T47D (cell line): ENCODE measurements at regions not wholly inside any gene's neighbourhood (a gene's known extent, or its start where the extent isn't known, plus 50 kb on each side); places are given as distances from the start of the nearest gene placed in this dataset.
"Not testable (repeated sequence)": the region's sequence is repeated elsewhere in the genome, so short reads cannot be mapped to it uniquely, and the experiment has no call there.

ENCODE experiments used
- DNase-seq, 2 experiments: peaks; one replicate each; pipeline versions ENCODE4 v3.0.0 to v3.0.0-alpha.2; 2011 to 2012; ENCODE audit warnings: low read depth in 1 of 2, low spot score in 1 of 2
- JUND ChIP-seq: IDR thresholded peaks from 2 replicates; pipeline ENCODE4 v1.6.1; 2012; ENCODE audit warnings: low read depth
- in situ Hi-C: cut with HindIII; loops from 2 replicates; pipeline ENCODE4 v1.10.0; 2016; ENCODE audit warnings: low sequenced_read_pairs, low pct_unique_long_range_greater_than_20kb

GRCh38 chr5:28399211-28399610 lies 1360.8 kb upstream of the CDH9 start:
- no peak for TF ChIP-seq JUND
- in situ Hi-C loops: no loop called here
- no peak for DNase-seq

- DNase-seq: no peak
- no peak for TF ChIP-seq JUND
- in situ Hi-C loops: no loop called here
Observed at GRCh38 chr5:28398185-28398584, 1359.8 kb upstream of the CDH9 start.

GRCh38 chr5:28397502-28397941 lies 1359.1 kb upstream of the CDH9 start:
- in situ Hi-C loops: no loop called here
- peak; percentile 40 to 72 for DNase-seq
- TF ChIP-seq JUND: peak; percentile 86

- TF ChIP-seq JUND: no peak
- no peak for DNase-seq
- in situ Hi-C loops: no loop called here
Observed at GRCh38 chr5:28391277-28391676, 1352.9 kb upstream of the CDH9 start.

- in situ Hi-C loops: no loop called here
- TF ChIP-seq JUND: no peak
- DNase-seq: no peak
Observed at GRCh38 chr5:28390341-28390740, 1352.0 kb upstream of the CDH9 start.

GRCh38 chr5:28389727-28390126 lies 1351.3 kb upstream of the CDH9 start:
- DNase-seq, in situ Hi-C loops: not testable (repeated sequence)

- in situ Hi-C loops: no loop called here
- TF ChIP-seq JUND: no peak
- no peak for DNase-seq
Observed at GRCh38 chr5:28388428-28388827, 1350.0 kb upstream of the CDH9 start.

GRCh38 chr5:28386712-28387111 lies 1348.3 kb upstream of the CDH9 start:
- DNase-seq: no peak
- no peak for TF ChIP-seq JUND
- in situ Hi-C loops: no loop called here

GRCh38 chr5:28380167-28380566 lies 1341.8 kb upstream of the CDH9 start:
- in situ Hi-C loops: no loop called here
- no peak for DNase-seq
- TF ChIP-seq JUND: no peak

GRCh38 chr5:28374492-28374967 lies 1336.1 kb upstream of the CDH9 start:
- DNase-seq: peak in 1 of 2 experiments; percentile 29
- in situ Hi-C loops: no loop called here
- TF ChIP-seq JUND: no peak

GRCh38 chr5:28370896-28371295 lies 1332.5 kb upstream of the CDH9 start:
- no peak for TF ChIP-seq JUND
- DNase-seq: no peak
- in situ Hi-C loops: no loop called here

- no peak for TF ChIP-seq JUND
Observed at GRCh38 chr5:28369418-28369817, 1331.0 kb upstream of the CDH9 start.

GRCh38 chr5:28355831-28356230 lies 1317.4 kb upstream of the CDH9 start:
- in situ Hi-C loops: no loop called here
- TF ChIP-seq JUND: no peak
- DNase-seq: no peak

More at GRCh38 chr5:28369418-28369817, 1331.0 kb upstream of the CDH9 start:
- in situ Hi-C loops: no loop called here
- no peak for DNase-seq

- no peak for DNase-seq
- in situ Hi-C loops: no loop called here
- no peak for TF ChIP-seq JUND
Observed at GRCh38 chr5:28346696-28347095, 1308.3 kb upstream of the CDH9 start.
